GM21737 (cell line): ENCODE measurements at regions not wholly inside any gene's neighbourhood (a gene's known extent, or its start where the extent isn't known, plus 50 kb on each side); places are given as distances from the start of the nearest gene placed in this dataset.

Experiments used
- ATAC-seq: cut with Tn5 transposase; IDR thresholded peaks from one replicate; pipeline ENCODE4 v1.9.1; 2021; ENCODE audit warnings: mild to moderate bottlenecking, moderate library complexity; ENCODE audit not compliant: unreplicated experiment

GRCh38 chr11:95717314-95717713, 72.3 kb downstream of the FAM76B start:
- no peak for ATAC-seq

- ATAC-seq: peak; percentile 6
Measured at GRCh38 chr11:95716266-95716665, 73.3 kb downstream of the FAM76B start.

- peak; percentile 83 for ATAC-seq
Measured at GRCh38 chr11:95715777-95716241, 73.8 kb downstream of the FAM76B start.

GRCh38 chr11:95714843-95715776, 74.5 kb downstream of the FAM76B start:
- ATAC-seq: peak; percentile 26

DNA sequence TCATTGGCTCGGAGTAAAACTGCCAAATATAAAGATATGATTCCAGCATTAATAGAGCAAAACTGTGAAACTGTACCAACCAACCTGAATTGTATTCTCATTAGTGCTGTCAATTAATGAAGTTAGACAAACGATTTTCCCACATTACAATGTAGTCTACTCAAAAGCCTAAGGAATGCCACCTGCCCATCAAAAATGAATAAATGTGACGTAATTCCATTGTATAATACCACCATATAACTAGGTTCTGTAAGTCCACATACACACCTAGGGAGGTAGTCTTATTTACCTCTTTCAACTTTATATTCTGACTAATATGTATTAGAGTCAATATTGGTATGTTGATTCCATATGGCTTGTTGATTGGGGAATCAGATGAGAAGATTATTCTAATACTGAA, 76.2 kb downstream of the FAM76B start:
- no peak for ATAC-seq

DNA sequence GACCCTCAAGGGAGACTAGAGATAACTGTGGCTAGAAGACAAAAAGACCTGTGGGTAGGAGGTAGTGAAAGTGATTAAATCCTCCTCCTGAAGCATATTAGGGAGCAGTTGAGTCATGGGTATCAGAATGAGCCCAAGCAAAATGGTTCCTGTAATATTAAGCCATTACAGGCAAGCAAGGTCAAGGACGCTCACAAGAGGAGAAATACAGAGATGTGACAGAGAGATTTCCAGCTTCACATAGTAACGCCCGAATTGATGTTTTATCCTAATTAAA, 77.7 kb downstream of the FAM76B start:
- no peak for ATAC-seq

GRCh38 chr11:95711162-95711944, 78.2 kb downstream of the FAM76B start:
- ATAC-seq: no peak

- no peak for ATAC-seq
Measured at GRCh38 chr11:95708681-95709080, 80.9 kb downstream of the FAM76B start.

DNA sequence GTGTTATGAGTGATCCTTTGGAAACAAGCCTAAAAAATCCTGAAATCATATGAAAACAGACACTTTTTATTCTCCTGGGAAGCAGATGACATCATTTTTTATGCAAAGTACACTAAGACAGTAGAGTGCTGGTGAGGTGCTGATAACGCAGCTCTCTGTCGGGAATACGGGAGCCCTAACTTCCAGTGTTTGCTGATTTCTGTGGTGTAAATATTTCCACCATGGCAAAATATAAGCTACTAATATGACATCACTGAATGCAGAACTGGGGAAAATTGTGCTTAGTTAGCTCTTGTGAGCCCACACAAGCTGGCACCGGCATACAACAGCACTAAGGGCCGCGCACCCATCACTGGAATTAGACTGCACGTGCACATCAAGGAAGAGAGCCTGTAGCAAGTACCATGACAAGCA, 82.6 kb downstream of the FAM76B start:
- no peak for ATAC-seq

DNA sequence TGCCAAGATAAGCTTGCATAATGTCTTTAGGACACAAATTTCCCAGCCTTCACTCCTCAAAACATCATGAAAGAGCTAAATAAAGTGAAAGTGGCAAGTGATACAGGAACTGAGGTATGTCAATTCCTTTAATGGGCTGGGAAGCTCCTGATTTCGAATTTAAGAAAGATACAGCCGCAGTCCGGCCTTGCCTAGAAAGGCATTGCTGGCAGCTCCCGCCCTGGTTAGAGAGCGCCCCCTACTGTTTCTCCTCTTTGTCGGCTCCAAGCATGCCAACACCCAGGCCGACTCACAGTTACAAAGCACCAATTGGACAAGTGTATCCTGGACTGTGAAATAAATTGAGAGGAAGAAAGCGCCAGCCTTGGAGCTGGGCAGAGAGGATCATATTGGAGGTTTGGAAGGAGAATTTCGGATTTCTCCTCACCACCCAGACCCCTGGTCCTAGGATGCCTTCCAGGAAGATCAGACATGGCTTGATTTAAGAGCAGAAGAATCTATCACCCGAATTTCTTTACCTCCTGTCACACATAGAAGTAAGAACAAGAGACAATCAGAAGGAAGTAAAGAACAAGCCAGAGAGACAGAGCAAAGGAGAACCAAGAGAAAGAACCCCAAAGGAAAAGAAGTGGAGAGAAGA, 84.0 kb downstream of the FAM76B start:
- ATAC-seq: peak; percentile 89

- no peak for ATAC-seq
Measured at GRCh38 chr11:95704865-95705264, 84.7 kb downstream of the FAM76B start.

DNA sequence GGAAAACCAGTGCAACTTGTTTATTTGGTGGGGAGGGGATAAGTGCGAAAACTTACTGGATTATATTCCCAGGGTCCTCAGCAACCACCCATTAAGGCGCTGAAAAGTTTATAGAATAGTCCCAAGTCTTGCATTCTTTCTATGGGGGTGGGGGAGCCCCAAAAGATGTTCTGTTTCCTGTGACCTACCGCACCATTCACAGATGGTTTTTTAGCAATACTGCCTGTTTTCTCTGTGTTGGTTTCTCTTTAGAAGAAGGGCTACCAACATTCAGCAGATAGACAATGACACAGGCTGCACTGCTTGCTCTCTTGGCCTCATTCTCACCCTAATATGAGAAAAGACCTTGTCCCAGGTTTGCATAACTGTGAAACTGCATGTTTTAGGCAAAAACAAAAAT, 86.5 kb downstream of the FAM76B start:
- ATAC-seq: no peak

DNA sequence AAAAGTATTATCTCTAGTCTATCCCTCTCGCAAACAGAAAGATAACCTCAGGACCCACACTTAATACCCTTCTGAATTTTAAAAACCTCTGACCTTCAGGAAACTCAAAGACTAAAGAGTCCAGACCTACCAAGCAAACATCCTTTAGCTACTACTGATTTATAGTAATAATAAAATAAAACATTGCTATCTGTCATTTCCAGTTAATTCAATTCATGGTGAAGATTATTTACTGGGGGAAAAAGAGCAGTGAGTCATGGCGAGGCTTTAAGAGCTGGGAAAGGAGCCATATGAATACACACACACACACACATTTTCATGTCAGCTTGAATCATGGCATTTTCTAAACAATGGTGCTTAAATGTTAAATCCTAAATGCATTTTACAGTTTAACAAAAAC, 87.1 kb downstream of the FAM76B start:
- no peak for ATAC-seq

DNA sequence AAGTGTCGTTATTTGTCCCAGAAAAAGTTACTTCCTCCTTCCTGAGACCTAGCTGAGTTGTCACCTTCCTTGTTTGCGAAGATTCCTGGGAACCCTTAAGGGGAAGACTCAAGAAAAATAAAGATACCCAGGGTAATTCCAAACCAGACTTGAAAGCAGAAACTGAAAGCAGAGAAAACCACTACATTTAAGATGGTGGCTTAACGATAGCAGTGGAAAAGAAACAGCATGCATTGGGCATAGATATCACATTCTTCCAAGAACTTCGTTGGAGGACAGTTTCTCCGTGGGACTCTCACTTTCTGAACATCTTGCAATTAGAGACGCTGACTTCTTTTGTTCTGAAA, 89.1 kb downstream of the FAM76B start:
- no peak for ATAC-seq

DNA sequence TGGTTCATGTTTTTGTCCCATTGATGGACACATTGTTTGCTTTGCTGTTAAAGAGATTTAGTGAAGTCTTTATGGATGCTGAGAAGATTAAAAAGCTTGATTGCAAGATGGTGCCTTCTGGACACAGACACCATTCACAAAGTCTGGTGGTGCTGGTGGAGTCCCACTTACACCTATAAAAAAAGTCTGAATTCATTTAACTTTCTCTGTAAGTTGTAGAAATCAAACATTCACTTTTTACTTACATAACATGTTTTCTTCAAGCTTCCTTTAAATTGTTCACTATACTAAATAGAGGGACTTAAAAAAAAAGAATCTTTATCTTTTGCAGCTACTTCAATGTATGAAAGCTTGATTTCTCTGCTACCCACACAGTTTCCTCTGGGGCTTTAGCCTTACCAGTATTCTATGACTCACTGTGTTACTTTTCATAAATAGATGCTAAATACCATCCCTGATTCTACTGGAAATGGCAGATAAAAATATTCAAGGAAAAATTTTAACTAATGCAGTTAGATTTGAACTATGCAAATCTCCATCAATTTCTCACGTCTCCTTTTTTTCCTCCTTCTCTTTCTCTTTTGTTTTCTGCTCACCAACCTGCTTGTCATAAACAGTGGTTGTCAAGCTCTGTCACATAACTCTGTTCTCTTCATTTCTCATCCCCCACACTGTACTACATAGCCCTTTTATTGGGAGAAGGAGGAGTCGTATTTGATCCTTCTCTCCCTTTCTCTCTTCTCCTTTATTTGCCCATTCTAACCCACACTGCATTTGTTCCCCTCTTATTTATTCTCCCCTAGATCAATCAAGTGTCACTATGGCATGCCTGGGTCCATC, 89.7 kb downstream of the FAM76B start:
- ATAC-seq: no peak

GRCh38 chr11:95698676-95699557, 90.7 kb downstream of the FAM76B start:
- ATAC-seq: no peak

GRCh38 chr11:95697614-95698408, 91.8 kb downstream of the FAM76B start:
- ATAC-seq: no peak

GRCh38 chr11:95695181-95695580, 94.4 kb downstream of the FAM76B start:
- no peak for ATAC-seq

DNA sequence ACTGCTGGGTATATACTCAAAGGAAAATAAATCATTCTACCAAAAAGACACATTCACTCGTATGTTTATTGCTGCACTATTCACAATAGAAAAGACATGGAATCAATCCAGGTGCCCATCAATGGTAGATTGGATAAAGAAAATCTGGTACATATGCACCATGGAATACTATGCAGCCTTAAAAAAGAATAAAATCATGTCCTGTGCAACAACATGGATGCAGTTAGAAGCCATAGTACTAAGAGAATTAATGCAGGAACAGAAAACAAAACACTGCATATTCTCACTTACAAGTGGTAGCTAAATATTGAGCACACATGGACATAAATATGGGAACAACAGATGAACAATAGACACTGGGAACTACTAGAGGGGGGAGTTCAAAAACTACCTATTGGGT, 96.3 kb downstream of the FAM76B start:
- no peak for ATAC-seq
